ENCODE measurements at regions not wholly inside any gene's neighbourhood (a gene's known extent, or its start where the extent isn't known, plus 50 kb on each side); places are given as distances from the start of the nearest gene placed in this dataset.

DNA sequence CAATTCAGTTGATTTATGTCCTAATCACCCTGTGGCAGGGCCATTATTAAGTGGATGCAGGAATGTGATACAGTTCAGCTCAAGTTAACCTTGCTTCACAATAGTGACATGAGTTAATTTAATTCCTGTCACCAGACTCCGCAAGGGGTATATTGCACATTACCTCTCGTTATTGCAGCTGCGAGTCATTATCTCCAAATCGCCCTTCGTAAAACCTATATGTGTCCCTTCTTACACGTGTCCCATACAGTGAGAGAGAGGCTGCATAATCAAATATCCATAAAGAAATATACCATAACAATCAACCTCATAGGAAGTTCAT is 369.9 kb upstream of the ANXA10 start:
- Mint-ChIP-seq H3K27ac (no peak overlapping the region), H3K4me1 (peaks cover 11% of the 10 kb centered on the region), H3K4me3 (no peak overlapping the region), H3K27me3 (ENCODE audit: low read depth, poor library complexity) (peaks cover 5% of the 10 kb centered on the region), H3K9me3 (no peaks in the 10 kb centered on the region), H3K36me3 (ENCODE audit: low read depth) (no peaks in the 10 kb centered on the region)
- TF ChIP-seq, protein P1, sequence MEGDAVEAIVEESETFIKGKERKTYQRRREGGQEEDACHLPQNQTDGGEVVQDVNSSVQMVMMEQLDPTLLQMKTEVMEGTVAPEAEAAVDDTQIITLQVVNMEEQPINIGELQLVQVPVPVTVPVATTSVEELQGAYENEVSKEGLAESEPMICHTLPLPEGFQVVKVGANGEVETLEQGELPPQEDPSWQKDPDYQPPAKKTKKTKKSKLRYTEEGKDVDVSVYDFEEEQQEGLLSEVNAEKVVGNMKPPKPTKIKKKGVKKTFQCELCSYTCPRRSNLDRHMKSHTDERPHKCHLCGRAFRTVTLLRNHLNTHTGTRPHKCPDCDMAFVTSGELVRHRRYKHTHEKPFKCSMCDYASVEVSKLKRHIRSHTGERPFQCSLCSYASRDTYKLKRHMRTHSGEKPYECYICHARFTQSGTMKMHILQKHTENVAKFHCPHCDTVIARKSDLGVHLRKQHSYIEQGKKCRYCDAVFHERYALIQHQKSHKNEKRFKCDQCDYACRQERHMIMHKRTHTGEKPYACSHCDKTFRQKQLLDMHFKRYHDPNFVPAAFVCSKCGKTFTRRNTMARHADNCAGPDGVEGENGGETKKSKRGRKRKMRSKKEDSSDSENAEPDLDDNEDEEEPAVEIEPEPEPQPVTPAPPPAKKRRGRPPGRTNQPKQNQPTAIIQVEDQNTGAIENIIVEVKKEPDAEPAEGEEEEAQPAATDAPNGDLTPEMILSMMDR (IDR thresholded peaks at IDR 0.05): no peak
- no peak for DNase-seq

DNA sequence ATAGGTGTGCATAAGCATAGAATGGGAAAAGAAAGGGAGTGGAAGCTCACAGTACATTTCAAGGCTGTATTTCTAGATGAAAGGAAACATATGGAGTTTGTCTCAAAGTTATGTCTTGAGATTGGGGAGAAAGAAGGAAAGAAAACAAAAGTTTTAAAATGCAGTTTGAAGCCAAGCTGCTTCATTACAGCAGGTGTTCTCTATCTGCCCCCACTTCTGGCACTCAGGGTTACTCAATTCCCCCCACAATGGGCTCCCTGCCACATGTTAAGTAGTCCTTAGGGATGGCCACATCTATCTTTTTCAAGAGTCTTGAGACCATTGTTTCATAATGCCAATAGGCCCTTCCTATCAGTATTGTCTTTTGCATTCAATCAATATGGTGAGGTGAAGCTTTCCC is 367.4 kb upstream of the ANXA10 start:
- DNase-seq: no peak
- H3K27ac Mint-ChIP-seq: no peak overlapping the region
- peaks cover 8% of the 10 kb centered on the region for H3K27me3 Mint-ChIP-seq (ENCODE audit: low read depth, poor library complexity)
- H3K4me3 Mint-ChIP-seq: no peak overlapping the region
- TF ChIP-seq, protein P1 (IDR thresholded peaks at IDR 0.05): no peak
- H3K9me3 Mint-ChIP-seq: peaks cover 14% of the 10 kb centered on the region
- no peaks in the 10 kb centered on the region for H3K36me3 Mint-ChIP-seq (ENCODE audit: low read depth)
- peaks cover 11% of the 10 kb centered on the region for H3K4me1 Mint-ChIP-seq

DNA sequence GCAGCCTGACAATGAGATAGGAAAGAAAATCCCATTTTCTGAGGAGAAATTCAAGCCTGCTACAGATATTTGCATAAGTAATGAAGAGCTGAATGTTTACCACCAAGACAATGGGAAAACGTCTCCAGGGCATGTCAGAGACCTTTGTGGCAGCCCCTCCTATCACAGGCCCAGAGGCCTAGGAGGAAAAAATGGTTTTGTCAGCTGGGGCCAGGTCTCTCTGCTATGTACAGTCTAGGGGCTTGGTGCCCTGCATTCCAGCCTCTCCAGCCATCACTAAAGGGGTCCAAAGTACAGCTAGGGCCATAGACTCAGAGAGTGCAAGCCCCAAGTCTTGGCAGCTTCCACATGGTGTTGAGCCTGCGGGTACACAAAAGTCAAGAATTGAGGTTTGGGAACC is 361.6 kb upstream of the ANXA10 start:
- H3K27ac Mint-ChIP-seq: no peak overlapping the region
- no peak overlapping the region for H3K4me3 Mint-ChIP-seq
- no peaks in the 10 kb centered on the region for H3K4me1 Mint-ChIP-seq
- H3K36me3 Mint-ChIP-seq (ENCODE audit: low read depth): peaks cover 6% of the 10 kb centered on the region
- peaks cover 37% of the 10 kb centered on the region for H3K9me3 Mint-ChIP-seq
- TF ChIP-seq, protein P1 (IDR thresholded peaks at IDR 0.05): no peak
- peaks cover 8% of the 10 kb centered on the region for H3K27me3 Mint-ChIP-seq (ENCODE audit: low read depth, poor library complexity)
- no peak for DNase-seq

DNA sequence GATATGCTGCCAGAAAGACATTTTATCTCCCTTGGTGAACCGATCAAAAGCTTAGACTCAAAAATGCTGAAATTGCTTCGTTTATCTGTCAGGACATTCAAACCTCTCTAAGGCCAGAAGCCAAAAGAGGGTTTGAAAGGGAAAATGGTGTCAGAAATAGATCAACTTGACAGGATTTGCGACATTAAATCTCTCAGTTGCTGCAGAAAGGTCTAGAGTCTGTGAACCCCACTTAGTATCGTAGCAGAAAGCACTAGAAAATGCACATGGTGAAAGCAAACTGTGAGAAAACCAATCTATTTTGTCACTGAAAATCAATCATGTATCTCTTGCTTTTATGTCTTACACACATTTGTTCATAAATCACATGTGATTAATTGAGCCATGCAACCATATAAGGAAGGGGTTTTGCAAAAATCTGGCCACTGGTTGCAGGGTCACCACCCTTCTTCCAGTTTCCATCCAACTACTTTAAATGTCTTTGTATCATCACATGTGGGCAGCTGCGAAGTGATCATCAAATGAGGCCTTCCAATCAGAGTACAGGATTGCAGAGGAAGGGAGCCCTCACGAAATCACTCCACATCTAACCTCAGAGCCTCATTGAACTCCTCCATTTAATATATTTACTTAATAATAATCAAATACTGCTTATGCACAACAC is 347.2 kb upstream of the ANXA10 start:
- no peak for DNase-seq
- H3K36me3 Mint-ChIP-seq (ENCODE audit: low read depth): no peaks in the 10 kb centered on the region
- TF ChIP-seq, protein P1 (IDR thresholded peaks at IDR 0.05): no peak
- peaks cover 7% of the 10 kb centered on the region for H3K4me1 Mint-ChIP-seq
- H3K27ac Mint-ChIP-seq: no peak overlapping the region
- H3K9me3 Mint-ChIP-seq: no peaks in the 10 kb centered on the region
- no peaks in the 10 kb centered on the region for H3K27me3 Mint-ChIP-seq (ENCODE audit: low read depth, poor library complexity)
- no peak overlapping the region for H3K4me3 Mint-ChIP-seq

DNA sequence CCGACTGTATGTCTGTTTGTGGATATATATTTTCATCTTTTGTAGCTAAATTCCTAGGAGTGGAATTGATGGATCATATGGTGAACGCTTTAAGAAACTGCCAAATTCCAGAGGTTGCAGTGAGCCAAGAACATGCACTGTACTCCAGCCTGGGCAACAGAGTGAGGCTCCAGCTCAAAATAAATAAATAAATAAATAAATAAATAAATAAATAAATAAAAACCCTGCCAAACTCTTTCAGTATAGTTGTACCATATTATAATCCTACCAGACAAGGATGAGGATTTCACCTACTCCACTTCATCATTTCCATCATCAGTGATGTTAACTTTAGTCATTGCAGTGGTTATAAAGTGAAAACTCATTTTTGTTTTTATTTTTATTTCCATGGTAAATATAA is 325.1 kb upstream of the ANXA10 start:
- Mint-ChIP-seq H3K9me3 (peaks cover 37% of the 10 kb centered on the region), H3K4me3 (no peak overlapping the region), H3K27ac (no peak overlapping the region), H3K36me3 (ENCODE audit: low read depth) (no peaks in the 10 kb centered on the region), H3K27me3 (ENCODE audit: low read depth, poor library complexity) (peaks cover 4% of the 10 kb centered on the region), H3K4me1 (no peaks in the 10 kb centered on the region)
- TF ChIP-seq, protein P1 (IDR thresholded peaks at IDR 0.05): no peak
- DNase-seq: no peak

DNA sequence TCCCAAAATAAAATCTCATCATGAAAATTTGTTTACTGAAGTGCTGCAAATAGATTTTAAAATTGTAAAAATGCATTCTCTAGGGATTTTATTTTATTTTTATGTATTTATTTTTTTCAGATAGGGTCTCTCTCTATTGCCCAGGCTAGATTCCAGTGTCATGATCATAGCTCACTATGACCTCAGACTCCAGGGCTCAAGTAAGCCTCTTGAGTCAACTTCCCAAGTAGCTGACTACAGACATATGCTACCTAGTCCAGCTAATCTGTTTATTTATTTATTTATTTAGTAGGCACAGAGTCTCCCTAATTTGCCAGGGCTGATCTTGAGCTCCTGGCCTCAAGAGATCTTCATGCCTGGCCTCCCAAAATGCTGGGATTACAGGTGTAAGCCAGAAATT is 317.7 kb upstream of the ANXA10 start:
- no peak overlapping the region for H3K4me3 Mint-ChIP-seq
- H3K9me3 Mint-ChIP-seq: no peaks in the 10 kb centered on the region
- TF ChIP-seq, protein P1 (IDR thresholded peaks at IDR 0.05): no peak
- no peak for DNase-seq
- H3K27me3 Mint-ChIP-seq (ENCODE audit: low read depth, poor library complexity): no peaks in the 10 kb centered on the region
- no peaks in the 10 kb centered on the region for H3K4me1 Mint-ChIP-seq
- no peaks in the 10 kb centered on the region for H3K36me3 Mint-ChIP-seq (ENCODE audit: low read depth)
- no peak overlapping the region for H3K27ac Mint-ChIP-seq

Data from nephron progenitor cell (in vitro differentiated cells).